Skin epidermis (tissue), 12 donors: ENCODE measurements at regions not wholly inside any gene's neighbourhood (a gene's known extent, or its start where the extent isn't known, plus 50 kb on each side); places are given as distances from the start of the nearest gene placed in this dataset.

Experiments
- H3K27ac ChIP-seq, 21 experiments: fragments of 200-600 bp; sonication (generic) in 11 of 21; one replicate each; pipeline ENCODE4 v1.5.0; 2020; ENCODE audit warnings: mild to moderate bottlenecking in 3 of 21, inconsistent platforms in 2 of 21, moderate library complexity in 2 of 21
- H3K4me3 ChIP-seq, 7 experiments: fragments of 200-600 bp; sonication (generic) in 2 of 7; one replicate each; pipeline ENCODE4 v1.5.0; 2020; ENCODE audit warnings: inconsistent platforms in 2 of 7, mild to moderate bottlenecking in 2 of 7, moderate library complexity in 1 of 7

DNA sequence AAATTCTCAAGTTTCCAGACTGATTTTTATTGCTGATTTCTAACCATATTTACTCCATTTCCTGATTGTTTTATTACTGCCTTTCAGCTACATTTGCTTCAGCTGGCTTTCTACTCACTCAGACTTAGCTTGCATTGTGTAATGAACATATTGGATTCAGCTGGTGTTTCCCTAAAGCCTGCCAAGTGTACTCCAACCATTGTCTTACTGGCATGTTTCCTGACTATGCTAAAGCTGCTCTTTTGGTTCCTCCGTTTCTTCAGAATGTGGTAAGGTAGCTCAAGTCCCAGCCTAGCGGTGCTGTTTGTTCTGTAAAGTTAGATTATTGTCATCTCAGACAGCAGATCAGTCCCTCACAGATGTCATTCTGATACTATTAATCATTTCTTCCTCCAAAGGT is 53.1 kb upstream of the GLRA2 start:
- Histone ChIP-seq H3K4me3 (no peak overlapping the region), H3K27ac (no peak overlapping the region)

DNA sequence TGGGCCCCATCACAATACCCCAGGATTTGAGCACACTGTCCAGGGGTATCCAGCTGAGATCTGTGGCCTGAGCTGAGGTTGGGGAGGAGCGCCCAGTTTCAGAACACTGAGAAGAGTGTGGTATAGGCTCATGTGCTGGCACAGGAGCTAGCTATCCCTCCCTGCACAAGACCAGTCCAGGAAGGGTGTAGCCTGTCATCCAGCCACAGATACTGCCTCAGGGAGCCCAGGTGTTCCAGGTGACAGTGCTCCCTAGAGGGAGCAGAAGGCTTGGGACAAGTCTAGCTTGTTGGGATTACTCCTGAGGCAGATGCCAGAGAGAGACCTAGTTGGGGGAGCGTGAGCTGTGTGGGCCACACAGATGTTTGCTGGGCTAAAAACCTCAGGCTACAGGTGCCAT is 79.6 kb upstream of the GLRA2 start:
- Histone ChIP-seq H3K4me3 (no peak overlapping the region), H3K27ac (no peak overlapping the region)

DNA sequence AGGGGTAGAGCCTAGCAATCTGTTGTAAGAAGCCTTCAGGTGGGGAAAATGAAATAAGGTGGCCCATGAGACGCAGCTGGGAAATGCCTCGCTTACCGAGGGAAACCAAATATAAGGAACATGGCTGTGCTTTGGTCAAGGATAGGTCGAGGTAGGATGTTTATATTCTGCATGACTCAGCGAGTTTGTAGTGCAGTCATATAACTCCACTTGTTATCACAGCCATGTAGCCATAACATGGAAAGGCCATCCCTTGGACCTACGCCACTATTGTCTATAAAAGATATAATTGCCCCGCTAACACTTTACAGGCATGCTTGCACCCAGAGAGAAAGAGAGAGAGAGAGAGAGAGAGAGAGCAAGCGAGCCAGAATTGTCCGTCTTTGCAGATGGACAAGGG is 80.9 kb upstream of the GLRA2 start:
- Histone ChIP-seq H3K27ac (no peak overlapping the region), H3K4me3 (no peak overlapping the region)

DNA sequence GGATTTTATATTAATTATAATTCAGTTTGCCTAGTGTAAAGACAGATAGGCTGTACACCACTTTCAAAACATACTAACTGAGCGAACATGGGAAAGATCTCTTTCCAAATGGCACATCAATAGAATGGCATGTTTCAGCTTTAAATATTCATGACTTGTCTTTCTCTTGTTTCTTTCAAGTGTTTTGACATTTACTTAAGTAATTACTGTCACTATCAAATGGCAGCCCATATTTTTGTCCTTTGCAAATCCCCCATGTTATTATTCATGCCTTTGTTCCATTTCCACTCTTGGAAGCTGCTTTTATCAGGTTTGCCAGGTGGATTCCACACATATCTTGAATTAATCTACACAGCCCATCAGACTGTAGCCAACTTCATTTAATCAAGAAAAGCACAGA is 89.2 kb upstream of the GLRA2 start:
- no peak overlapping the region for H3K27ac ChIP-seq
- H3K4me3 ChIP-seq = no peak overlapping the region

DNA sequence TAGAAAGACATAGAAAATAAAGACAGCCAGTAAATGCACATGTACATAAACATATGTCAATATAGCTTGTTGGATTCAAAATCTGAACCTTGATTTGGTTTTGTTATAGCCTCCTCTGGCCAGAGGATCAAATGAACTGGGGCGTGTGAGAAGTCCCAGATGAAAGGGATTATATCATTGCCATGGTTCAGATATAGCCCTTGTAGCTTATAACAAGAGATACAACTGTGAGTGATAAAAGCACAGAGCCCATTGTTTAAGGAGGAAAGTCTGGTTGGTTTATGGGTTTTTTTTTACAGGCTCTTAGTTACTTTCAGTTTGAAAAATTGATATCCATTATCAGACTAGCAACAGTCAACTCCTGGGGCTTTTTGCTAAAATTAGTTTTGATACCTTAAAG is 101.7 kb upstream of the GLRA2 start:
- no peak overlapping the region for H3K27ac ChIP-seq
- H3K4me3 ChIP-seq = no peak overlapping the region

DNA sequence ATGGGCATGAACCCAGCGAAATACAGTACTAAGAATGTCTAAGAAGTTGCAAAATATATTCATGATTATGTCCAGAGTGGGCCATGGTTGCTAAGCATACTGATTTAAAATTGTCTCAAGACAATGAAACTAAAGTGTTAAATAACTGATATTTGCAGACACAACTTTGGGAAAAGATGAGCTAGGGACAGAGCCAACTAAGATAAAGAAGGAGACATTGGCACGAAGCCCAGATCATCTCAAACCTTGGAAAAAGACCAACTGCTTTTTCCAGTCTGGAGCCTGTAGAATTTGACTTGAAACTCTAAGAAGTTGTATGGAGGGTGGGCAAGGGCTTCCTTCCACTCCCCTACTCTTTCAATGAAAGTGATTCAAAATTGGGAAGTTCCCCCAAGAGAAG is 108.5 kb upstream of the GLRA2 start:
- no peak overlapping the region for H3K27ac ChIP-seq
- no peak overlapping the region for H3K4me3 ChIP-seq

DNA sequence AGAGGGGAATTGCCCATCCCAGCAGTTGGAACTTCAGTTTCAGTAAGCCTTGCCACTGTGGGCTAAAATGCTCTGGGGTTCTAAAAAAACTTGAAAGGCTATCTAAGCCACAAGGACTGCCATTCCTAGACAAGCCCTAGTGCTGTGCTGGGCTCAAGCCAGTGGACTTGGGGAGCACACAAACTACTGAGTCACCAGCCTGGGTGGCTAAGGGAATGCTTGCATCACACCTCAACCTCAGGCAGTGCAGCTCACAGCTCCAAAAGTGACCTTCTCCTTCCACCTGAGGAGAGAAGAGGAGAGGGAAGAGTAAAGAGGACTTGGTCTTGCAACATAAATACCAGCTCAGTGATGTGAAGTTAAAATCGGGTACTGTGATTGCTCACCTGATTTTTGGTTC is 116.7 kb upstream of the GLRA2 start:
- H3K4me3 ChIP-seq = no peak overlapping the region
- H3K27ac ChIP-seq = no peak overlapping the region

DNA sequence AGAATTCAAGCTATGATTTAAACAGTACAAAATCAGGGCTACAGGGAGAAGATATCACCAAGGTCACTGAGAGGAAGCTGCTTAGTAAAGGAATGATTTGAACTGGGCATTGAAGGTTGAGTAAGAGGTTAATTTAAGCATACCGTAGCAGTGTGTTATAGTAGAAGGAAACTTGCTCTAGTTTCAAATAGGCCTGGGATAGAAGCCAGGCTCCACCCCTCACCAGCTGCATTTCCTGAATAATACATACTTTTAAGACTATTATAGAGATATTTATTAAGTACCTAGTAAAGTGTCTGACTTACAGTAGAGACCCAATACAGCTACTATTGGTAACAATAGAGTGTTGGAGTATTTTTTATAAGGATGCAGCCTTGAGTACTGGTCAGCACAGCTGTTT is 118.0 kb upstream of the GLRA2 start:
- H3K27ac ChIP-seq = no peak overlapping the region
- no peak overlapping the region for H3K4me3 ChIP-seq

DNA sequence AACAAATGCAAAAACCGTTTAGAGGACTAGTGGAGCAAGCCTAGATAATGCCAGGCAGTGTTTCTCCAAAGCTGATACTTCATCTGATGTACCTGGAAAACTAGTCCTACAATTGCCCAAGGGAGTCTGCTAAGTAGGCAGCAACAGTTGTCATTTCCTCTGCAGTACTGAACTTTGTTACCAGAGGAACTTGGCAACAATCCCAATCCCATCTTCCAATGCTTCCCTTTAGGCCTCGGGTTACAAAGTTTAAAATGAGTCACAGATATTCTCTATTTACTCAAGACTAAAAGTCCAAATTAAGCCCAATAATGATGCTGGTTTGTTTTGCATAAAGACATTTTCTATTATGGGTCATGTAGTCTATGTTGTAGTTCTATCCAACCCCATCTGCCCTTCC is 120.0 kb upstream of the GLRA2 start:
- Histone ChIP-seq H3K4me3 (no peak overlapping the region), H3K27ac (no peak overlapping the region)

DNA sequence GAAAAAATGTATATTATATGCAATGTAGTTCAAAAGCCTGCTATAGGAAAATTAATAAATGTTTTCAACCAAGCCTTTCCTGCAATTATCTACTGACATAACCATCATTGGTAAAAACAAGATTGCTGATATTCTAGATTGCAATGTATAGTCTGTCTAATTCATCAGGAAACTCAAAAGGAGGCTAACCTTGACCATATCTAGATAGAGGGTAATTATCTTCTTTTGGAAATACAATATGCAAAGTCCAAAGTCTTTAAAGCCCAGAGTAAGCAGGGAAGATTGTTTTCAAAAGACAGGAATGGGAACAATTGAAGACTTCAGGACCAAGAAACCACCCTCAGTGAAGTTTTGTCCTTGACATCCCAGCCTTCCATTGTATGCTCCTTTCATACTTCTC is 123.1 kb upstream of the GLRA2 start:
- Histone ChIP-seq H3K27ac (no peak overlapping the region), H3K4me3 (no peak overlapping the region)

DNA sequence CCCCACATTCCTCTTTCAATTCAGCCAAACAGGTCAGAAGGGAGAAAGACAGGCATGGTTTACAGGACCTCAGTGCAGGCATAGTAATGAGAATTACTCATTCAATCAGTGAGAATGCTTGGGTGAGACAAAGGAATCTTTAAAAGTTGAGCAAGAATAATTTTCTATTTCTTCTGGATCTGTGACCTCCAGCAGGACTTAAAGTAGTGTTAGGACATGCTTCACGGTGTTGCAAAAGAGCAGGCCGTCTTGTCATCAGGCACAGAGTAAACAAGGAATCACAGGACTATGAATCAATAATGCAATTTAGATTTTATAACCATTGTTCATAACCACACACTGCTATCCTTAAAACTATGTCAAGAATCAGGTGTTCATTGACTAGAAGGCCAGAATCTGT is 130.6 kb upstream of the GLRA2 start:
- no peak overlapping the region for H3K27ac ChIP-seq
- no peak overlapping the region for H3K4me3 ChIP-seq

DNA sequence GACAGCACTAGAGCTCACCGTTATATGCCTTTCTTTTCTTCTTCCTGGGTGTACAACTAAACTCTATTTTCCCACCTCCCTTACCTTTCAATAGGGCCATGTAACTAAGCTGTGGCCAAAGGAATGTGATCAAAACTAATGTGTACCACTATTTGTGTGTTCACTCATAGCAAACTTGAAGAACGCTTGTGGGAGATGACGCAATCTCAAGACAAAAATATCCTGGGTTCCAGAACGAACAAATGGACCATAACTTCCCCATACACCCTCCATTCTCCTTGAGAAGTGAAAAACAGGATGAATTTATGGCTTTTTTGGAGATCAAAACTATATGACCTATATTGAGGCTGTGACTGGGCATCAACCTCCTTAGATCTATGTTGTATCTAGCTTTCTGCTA is 139.7 kb upstream of the GLRA2 start:
- H3K4me3 ChIP-seq = no peak overlapping the region
- no peak overlapping the region for H3K27ac ChIP-seq

DNA sequence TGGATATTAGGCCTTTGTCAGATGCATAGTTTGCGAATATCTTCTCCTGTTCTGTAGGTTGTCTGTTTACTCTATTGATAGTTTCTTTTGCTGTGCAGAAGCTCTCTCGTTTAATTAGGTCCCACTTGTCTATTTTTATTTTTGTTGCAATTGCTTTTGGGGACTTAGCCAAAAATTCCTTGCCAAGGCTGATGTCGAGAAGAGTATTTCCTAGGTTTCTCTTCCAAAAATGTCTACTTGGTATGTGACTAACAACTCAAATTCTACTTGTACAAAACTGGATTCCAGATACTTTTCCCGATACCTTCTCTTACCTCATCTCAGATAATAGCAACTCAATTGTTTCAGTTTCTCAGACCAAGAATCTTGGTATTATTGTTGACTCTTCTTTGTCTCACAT is 142.4 kb upstream of the GLRA2 start:
- Histone ChIP-seq H3K27ac (no peak overlapping the region), H3K4me3 (no peak overlapping the region)

DNA sequence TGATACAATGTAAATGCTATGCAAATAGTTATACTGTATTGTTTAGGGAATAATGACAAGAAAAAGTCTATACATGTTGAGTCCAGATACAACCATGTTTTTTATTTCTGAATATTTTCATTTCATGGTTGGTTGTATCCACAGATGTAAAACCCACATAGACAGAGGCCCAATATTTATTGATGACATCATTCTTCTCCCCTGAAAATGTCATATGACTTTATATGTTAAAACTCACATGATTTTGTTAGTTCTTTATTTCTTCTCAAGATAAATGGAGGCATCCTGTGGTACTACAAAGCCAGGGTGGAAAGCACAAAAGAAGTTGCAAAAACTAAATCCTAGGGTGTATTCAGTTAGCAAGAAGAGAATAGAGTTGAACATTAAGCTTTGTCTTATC is 149.3 kb upstream of the GLRA2 start:
- Histone ChIP-seq H3K27ac (no peak overlapping the region), H3K4me3 (no peak overlapping the region)

DNA sequence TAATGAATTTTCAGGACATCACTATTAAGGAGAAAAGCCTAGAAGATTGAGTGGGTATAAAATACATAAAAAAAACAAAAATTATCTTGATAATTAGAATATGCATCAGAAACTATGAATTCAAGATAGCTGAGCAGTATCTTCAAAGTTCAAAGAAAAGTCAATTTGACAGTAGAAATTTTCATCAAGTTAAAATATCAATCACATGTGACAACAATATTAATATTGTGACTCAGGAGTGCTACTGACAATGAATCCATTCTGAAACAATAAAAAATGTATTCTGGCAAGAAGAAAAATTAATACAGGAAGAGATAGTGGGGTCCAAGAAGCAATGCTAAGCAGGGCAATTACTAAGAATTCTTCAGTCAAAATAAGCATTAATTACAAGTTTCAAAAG is 151.9 kb upstream of the GLRA2 start:
- Histone ChIP-seq H3K27ac (no peak overlapping the region), H3K4me3 (no peak overlapping the region)

DNA sequence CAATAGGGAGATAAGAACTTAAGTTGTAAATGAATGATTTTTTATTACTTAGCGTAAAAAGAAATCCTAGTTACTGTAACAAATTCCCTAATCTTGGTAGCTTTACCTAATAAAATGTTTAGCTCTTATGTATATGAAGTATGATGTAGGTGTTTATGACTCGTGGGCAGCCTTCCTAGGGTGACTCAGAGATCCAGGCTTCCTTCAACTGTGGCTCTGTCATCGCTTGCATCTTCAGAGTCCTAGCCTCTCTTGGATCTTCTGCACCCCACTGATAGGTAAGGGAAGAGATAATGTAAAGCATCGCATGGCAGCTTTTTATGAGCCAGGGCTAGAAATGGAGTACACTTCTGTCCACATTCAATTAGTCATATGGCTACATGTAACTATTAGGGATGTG is 165.6 kb upstream of the GLRA2 start:
- no peak overlapping the region for H3K4me3 ChIP-seq
- H3K27ac ChIP-seq = no peak overlapping the region

DNA sequence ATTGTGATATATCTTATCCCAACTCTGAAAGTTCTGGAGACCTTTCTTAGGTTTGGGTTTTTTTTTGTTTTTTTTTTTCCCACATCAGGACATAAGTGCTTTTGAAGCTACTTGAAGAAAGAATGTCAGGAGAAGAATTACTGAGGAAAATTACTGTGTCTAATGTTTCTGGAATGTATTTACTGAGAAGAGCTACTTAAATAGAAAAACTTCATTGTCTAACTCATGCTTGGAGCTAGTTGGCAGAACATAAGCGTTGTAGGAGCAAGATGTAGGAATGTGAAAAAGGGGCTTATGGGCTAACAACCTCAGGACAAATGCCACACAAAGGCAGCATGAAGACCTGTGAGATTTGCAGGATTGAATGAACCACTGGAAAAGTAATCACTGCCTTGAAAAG is 166.6 kb upstream of the GLRA2 start:
- H3K4me3 ChIP-seq = no peak overlapping the region
- no peak overlapping the region for H3K27ac ChIP-seq

DNA sequence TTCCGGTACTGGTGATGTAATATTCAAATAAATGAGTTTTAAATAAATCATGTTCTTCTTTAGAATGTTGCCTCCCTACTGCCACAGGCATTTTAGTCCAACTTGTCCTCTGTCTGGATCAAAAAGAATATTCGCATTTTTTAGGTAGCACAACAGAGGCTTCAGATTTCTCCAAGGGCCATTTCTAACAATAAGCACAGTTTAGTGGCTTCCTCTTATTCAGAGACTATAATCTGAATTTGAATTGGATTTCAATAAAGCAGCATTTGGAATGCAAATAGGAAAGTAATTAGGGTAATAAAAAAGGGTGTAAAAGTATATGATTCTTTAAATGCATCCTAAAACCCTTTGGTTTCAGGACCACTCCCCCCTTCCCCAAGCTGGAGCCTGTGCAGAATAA is 167.9 kb upstream of the GLRA2 start:
- no peak overlapping the region for H3K4me3 ChIP-seq

DNA sequence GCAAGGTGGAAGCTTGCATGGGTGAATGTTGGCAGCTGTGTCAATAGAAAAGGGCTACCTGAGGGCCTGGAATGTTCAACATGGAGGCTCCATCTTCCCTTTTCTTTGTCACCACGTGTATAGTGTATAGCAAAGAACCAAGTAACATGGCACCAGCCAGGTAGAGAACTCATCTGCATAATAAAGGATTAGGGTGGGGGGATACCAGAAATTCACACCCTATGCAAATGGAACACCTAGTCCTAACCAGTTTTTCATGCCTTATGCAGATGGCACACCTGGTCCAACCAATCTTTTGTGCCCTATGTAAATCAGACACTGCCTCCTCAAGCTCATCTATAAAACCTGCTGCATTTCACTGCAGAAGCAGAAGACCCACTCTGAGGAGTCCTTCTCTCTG is 169.6 kb upstream of the GLRA2 start:
- no peak overlapping the region for H3K4me3 ChIP-seq
- no peak overlapping the region for H3K27ac ChIP-seq

More for the DNA sequence above, 167.9 kb upstream of the GLRA2 start:
- H3K27ac ChIP-seq = no peak overlapping the region

DNA sequence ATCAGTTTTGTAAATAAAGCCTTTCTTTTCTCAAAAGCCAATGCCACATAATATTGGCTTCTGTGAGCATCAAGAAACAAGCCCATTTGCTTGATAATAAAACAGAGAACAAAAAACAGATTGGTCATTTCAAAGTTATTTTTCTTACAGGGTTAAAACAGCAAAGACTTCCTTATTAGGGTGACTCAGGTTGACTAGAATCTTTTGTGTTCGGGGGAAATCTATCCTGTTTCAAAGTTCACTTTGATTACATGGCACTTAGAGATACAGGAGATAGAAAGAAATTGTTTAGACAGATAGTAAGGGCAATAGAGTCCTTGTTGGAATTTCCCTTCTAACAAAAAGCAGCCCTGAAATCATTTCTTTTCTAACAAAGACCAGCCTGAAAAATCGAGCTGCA is 170.0 kb upstream of the GLRA2 start:
- Histone ChIP-seq H3K27ac (no peak overlapping the region), H3K4me3 (no peak overlapping the region)

DNA sequence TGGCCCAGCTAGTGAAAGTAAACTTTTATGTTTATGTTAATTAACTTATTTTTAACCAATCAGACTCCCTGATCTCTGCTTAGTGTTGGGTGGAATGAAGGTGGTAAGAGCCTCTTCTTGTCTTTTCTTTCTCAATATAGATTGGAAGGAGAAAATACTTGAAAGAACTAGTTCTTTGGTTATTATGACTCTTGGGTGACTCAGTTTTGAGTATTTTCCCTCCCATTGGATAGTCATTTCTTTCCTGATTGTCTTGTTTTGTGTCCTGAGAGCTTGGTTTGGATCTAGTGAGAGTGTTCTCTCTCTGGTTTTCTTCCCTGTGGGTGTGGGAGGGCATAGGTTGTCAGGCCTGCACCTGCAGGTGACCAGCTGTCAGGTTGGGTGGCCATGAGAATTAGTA is 172.0 kb upstream of the GLRA2 start:
- Histone ChIP-seq H3K4me3 (no peak overlapping the region), H3K27ac (no peak overlapping the region)

DNA sequence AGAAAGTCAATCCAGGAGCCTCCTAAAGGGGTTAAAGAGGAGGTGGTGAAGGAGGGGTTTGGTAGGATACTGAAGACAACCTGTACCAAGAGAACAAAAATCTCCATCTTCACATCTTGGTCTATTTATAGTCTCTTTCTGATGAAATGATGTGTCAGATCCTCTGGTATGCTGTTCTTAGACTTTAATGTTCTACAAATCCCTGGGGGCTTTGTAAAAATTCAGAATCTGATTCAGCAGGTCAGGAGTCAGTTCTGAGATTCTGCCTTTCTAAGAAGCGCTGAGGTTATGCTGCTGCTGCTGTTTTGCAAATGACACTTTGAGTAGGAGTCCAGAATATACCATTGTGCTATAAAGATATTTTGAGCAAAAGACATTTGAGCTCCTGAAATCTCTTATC is 172.9 kb upstream of the GLRA2 start:
- no peak overlapping the region for H3K4me3 ChIP-seq
- H3K27ac ChIP-seq = no peak overlapping the region

DNA sequence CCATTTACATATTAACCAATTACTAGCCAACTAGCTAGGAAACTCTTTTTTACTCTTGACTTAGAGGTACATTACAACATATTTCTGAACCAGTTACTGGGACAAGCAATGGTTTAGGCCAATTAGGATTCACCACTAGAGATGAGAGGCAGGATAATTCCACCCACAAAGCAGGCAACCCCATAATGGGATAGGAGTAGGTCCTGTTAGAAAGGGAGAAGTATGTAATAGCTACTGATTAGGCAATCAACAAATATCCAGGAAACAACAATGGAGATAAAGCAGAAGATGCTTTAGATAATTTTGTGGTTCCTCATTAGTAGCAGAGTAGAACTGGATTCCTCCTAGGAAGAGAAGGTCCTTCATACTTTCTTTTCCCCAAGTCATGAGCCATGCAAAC is 173.8 kb upstream of the GLRA2 start:
- no peak overlapping the region for H3K4me3 ChIP-seq
- H3K27ac ChIP-seq = no peak overlapping the region
